ENCODE measurements at regions not wholly inside any gene's neighbourhood (a gene's known extent, or its start where the extent isn't known, plus 50 kb on each side); places are given as distances from the start of the nearest gene placed in this dataset.

DNA sequence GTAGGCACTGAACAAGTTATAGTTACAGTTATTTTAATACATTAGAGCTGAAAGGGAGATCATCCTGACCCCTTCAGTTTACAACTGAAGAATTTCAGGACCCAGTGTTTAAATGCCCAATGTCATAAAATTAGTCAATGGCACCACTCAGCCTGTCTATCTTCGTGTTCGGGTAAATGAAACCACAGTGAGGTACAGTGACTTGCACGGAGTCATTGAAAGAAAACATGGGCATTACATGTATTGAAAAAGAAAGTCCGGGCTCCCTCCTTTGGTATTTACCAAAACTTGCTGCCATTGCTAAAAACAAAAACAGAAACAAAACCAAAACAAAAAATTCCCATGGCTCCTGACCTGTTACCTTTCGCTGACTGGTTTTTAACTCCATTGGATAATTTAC is 131.7 kb downstream of the SH2D1A start:
- no CpG with 5 or more reads among the region's 5 CpGs for WGBS (ENCODE audit: insufficient coverage)

DNA sequence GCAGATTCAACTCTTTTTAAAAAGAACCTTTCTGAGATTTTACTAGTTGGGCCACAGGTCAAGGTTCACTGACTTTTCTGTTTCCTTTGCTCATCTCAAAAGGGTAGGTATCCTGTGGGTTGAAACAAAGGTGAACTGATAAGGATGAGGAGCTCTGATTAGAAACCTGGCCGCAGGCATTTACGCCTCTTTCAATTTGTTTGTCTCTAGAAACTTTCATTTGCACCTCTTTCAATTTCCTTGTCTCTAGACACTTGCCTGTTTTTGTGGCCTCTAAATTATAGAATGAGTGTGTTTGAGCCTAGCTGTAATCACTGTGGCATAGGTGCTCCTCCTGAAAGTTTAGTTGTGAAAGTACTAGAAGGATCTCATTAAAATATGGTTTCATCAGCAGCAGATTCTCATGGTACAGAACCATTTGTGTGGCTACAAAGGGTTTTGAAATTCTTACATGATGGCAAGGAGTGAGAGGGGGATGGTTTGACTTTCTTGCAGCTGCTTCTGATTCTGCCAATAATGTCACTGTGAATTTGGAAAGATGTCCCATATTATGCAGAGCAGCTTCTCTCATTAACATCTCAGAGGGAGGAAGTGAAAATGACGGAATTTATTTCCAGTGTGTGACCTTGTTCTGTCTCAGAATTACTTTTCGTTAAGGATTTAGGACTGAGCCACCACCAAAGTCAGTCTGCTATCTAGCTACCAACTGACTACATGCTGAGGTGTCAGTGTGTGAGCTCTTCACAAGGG is 142.2 kb downstream of the SH2D1A start:
- ATAC-seq (ENCODE audit: low read depth) (no peak), DNase-seq (no peak)
- Histone ChIP-seq H3K9me3 (ENCODE audit: control extremely low read depth in 1 of 3, control insufficient read depth in 2 of 3, insufficient read depth in 1 of 3, low read length in 2 of 3) (no peaks in the 10 kb centered on the region), H3K9ac (ENCODE audit: low read length) (no peak overlapping the region), H3K4me2 (replicated peaks; ENCODE audit: low read depth, low read length, poor library complexity, severe bottlenecking) (no peak overlapping the region), H3K27ac (ENCODE audit: low read length in 2 of 2) (no peak overlapping the region), H3K79me2 (ENCODE audit: control insufficient read depth, insufficient read depth, low read length) (no peaks in the 10 kb centered on the region), H4K20me1 (ENCODE audit: control insufficient read depth, insufficient read depth, low read length, poor library complexity, severe bottlenecking) (no peaks in the 10 kb centered on the region), H3K4me1 (ENCODE audit: control insufficient read depth in 2 of 2, insufficient read depth in 2 of 2, low read length in 2 of 2) (no peaks in the 10 kb centered on the region), H2AFZ (ENCODE audit: insufficient read depth, low read depth, low read length, poor library complexity, severe bottlenecking) (no peak overlapping the region), H3K36me3 (replicated peaks in 1 of 2; ENCODE audit: control extremely low read depth in 1 of 2, control insufficient read depth in 1 of 2, extremely low read depth in 1 of 2, insufficient read depth in 2 of 2, low read length in 1 of 2) (no peaks in the 10 kb centered on the region), H3K27me3 (replicated peaks in 1 of 4; ENCODE audit: control extremely low read depth in 1 of 4, control insufficient read depth in 3 of 4, insufficient read depth in 4 of 4, low read length in 3 of 4) (no peaks in the 10 kb centered on the region), H3K4me3 (ENCODE audit: control extremely low read depth in 1 of 5, extremely low read depth in 1 of 5, insufficient read depth in 1 of 5, low read depth in 2 of 5, low read length in 4 of 5) (no peak overlapping the region)
- CTCF ChIA-PET, result no interaction called here
- no peak overlapping the region for H3K27ac Mint-ChIP-seq
- H3K4me1 Mint-ChIP-seq, result no peaks in the 10 kb centered on the region
- intact Hi-C loops (cut with micrococcal nuclease), result no loop called here
- no peaks in the 10 kb centered on the region for H3K27me3 Mint-ChIP-seq
- no peak overlapping the region for H3K4me3 Mint-ChIP-seq
- H3K9me3 Mint-ChIP-seq (ENCODE audit: insufficient read depth), result no peaks in the 10 kb centered on the region
- no CpG with 5 or more reads among the region's 4 CpGs for WGBS (ENCODE audit: insufficient coverage)
- TF ChIP-seq EZH2 (IDR thresholded peaks at IDR 0.05; ENCODE audit: borderline replicate concordance, insufficient read depth, low read depth, low read length, poor library complexity, severe bottlenecking), result no peak
- TF ChIP-seq, protein P1, sequence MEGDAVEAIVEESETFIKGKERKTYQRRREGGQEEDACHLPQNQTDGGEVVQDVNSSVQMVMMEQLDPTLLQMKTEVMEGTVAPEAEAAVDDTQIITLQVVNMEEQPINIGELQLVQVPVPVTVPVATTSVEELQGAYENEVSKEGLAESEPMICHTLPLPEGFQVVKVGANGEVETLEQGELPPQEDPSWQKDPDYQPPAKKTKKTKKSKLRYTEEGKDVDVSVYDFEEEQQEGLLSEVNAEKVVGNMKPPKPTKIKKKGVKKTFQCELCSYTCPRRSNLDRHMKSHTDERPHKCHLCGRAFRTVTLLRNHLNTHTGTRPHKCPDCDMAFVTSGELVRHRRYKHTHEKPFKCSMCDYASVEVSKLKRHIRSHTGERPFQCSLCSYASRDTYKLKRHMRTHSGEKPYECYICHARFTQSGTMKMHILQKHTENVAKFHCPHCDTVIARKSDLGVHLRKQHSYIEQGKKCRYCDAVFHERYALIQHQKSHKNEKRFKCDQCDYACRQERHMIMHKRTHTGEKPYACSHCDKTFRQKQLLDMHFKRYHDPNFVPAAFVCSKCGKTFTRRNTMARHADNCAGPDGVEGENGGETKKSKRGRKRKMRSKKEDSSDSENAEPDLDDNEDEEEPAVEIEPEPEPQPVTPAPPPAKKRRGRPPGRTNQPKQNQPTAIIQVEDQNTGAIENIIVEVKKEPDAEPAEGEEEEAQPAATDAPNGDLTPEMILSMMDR (IDR thresholded peaks at IDR 0.05), result no peak
- POLR2A ChIA-PET, result no interaction called here

More for the DNA sequence above, 131.7 kb downstream of the SH2D1A start:
- no peak overlapping the region for H3K4me3 ChIP-seq (ENCODE audit: control extremely low read depth in 1 of 5, extremely low read depth in 1 of 5, insufficient read depth in 1 of 5, low read depth in 2 of 5, low read length in 4 of 5)
- H3K79me2 ChIP-seq (ENCODE audit: control insufficient read depth, insufficient read depth, low read length), result no peaks in the 10 kb centered on the region
- no peak overlapping the region for H3K4me3 Mint-ChIP-seq
- ChIA-PET CTCF (no interaction called here), POLR2A (no interaction called here)
- DNase-seq (no peak), ATAC-seq (ENCODE audit: low read depth) (no peak)
- TF ChIP-seq, protein P1 (IDR thresholded peaks at IDR 0.05), result no peak
- no peak for TF ChIP-seq EZH2 (IDR thresholded peaks at IDR 0.05; ENCODE audit: borderline replicate concordance, insufficient read depth, low read depth, low read length, poor library complexity, severe bottlenecking)
- no peaks in the 10 kb centered on the region for H3K4me1 Mint-ChIP-seq
- H3K27ac ChIP-seq (ENCODE audit: low read length in 2 of 2), result no peak overlapping the region
- no peak overlapping the region for H3K9ac ChIP-seq (ENCODE audit: low read length)
- no peaks in the 10 kb centered on the region for H3K9me3 Mint-ChIP-seq (ENCODE audit: insufficient read depth)
- intact Hi-C loops (cut with micrococcal nuclease), result no loop called here
- no peak overlapping the region for H2AFZ ChIP-seq (ENCODE audit: insufficient read depth, low read depth, low read length, poor library complexity, severe bottlenecking)
- no peaks in the 10 kb centered on the region for H3K36me3 ChIP-seq (replicated peaks in 1 of 2; ENCODE audit: control extremely low read depth in 1 of 2, control insufficient read depth in 1 of 2, extremely low read depth in 1 of 2, insufficient read depth in 2 of 2, low read length in 1 of 2)
- no peaks in the 10 kb centered on the region for H3K9me3 ChIP-seq (ENCODE audit: control extremely low read depth in 1 of 3, control insufficient read depth in 2 of 3, insufficient read depth in 1 of 3, low read length in 2 of 3)
- H3K4me1 ChIP-seq (ENCODE audit: control insufficient read depth in 2 of 2, insufficient read depth in 2 of 2, low read length in 2 of 2), result no peaks in the 10 kb centered on the region
- no peak overlapping the region for H3K27ac Mint-ChIP-seq
- H3K4me2 ChIP-seq (replicated peaks; ENCODE audit: low read depth, low read length, poor library complexity, severe bottlenecking), result no peak overlapping the region
- no peaks in the 10 kb centered on the region for H4K20me1 ChIP-seq (ENCODE audit: control insufficient read depth, insufficient read depth, low read length, poor library complexity, severe bottlenecking)
- no peaks in the 10 kb centered on the region for H3K27me3 ChIP-seq (replicated peaks in 1 of 4; ENCODE audit: control extremely low read depth in 1 of 4, control insufficient read depth in 3 of 4, insufficient read depth in 4 of 4, low read length in 3 of 4)
- H3K27me3 Mint-ChIP-seq, result no peaks in the 10 kb centered on the region
